Astrocyte (in vitro differentiated cells and primary cell): ENCODE measurements at regions not wholly inside any gene's neighbourhood (a gene's known extent, or its start where the extent isn't known, plus 50 kb on each side); places are given as distances from the start of the nearest gene placed in this dataset.

Experiments used
- EZH2 ChIP-seq: IDR thresholded peaks from 2 replicates; pipeline ENCODE4 v1.6.1; 2012; ENCODE audit warnings: mild to moderate bottlenecking, low read length, inconsistent platforms; ENCODE audit not compliant: insufficient read depth
- TF ChIP-seq, protein P1 (sequence below): IDR thresholded peaks from 2 replicates; pipeline ENCODE4 v1.5.1; 2011; ENCODE audit warnings: low read depth, mild to moderate bottlenecking, inconsistent platforms, low read length, moderate library complexity; ENCODE audit not compliant: insufficient read depth

DNA sequence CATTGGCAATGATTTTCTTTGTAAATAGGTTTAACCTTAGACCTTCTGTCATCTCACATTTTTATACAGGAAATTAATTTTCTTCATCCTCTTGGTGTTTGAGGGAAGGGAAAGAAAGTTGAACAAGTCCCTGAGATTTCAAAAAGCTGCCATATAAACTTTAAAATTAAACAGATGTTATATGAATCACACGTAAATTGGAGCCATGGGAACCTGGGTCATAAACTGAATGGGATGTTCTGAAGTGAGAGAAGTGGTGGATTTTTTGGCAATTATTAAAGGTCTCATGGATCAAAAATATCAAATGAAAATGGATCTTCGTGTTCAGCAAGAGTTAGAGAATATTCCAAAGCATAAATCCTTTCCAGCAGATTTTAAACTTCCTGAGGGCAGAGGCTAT is 242.2 kb downstream of the DMRT2 start:
- TF ChIP-seq, protein P1, sequence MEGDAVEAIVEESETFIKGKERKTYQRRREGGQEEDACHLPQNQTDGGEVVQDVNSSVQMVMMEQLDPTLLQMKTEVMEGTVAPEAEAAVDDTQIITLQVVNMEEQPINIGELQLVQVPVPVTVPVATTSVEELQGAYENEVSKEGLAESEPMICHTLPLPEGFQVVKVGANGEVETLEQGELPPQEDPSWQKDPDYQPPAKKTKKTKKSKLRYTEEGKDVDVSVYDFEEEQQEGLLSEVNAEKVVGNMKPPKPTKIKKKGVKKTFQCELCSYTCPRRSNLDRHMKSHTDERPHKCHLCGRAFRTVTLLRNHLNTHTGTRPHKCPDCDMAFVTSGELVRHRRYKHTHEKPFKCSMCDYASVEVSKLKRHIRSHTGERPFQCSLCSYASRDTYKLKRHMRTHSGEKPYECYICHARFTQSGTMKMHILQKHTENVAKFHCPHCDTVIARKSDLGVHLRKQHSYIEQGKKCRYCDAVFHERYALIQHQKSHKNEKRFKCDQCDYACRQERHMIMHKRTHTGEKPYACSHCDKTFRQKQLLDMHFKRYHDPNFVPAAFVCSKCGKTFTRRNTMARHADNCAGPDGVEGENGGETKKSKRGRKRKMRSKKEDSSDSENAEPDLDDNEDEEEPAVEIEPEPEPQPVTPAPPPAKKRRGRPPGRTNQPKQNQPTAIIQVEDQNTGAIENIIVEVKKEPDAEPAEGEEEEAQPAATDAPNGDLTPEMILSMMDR, result no peak
- no peak for TF ChIP-seq EZH2
